ENCODE measurements at regions not wholly inside any gene's neighbourhood (a gene's known extent, or its start where the extent isn't known, plus 50 kb on each side); places are given as distances from the start of the nearest gene placed in this dataset.
A peak's percentile ranks its signal among the peaks of the same experiment; 100 is the strongest.
"Not testable (repeated sequence)": the region's sequence is repeated elsewhere in the genome, so short reads cannot be mapped to it uniquely, and the experiment has no call there.

GRCh38 chr9:129457325-129457779 lies 163.5 kb downstream of the C9orf50 start:
- no peak for DNase-seq (ENCODE audit: low read depth in 2 of 2)

DNA sequence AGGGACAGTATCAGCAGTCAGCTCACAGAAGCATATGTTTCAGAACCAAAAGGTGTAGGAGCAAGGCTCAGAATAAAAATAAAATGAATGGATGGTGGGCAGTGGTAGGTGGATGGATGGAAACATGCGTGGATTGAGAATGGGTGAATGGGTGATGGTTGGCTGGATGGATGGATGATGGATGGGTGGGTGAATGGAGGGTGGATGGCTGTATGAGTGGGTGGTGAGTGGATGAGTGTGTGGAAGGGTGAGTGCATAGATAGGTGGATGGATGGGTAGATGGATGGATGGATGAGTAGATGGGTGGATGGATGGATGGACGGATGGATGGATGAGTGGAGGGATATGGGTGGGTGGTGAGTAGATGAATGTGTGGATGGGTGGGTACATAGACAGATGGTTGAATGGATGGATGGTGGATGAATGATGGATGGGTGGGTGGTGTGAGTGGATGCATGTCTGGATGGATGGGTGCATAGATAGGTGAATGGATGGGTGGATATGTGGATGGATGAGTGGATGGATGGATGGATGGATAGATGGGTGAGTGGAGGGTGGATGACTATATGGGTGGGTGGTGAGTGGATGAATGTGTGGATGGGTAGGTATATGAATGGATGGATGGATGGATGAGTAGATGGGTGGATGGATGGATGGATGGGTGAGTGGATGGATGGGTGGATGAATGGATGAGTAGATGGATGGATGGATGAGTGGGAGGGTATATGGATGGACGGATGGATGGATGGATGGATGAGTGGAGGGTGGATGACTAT lies 164.2 kb downstream of the C9orf50 start:
- no peak for DNase-seq (ENCODE audit: low read depth in 2 of 2)

- no peak for DNase-seq (ENCODE audit: low read depth in 2 of 2)
Measured at GRCh38 chr9:129455151-129455995, 165.5 kb downstream of the C9orf50 start.

DNA sequence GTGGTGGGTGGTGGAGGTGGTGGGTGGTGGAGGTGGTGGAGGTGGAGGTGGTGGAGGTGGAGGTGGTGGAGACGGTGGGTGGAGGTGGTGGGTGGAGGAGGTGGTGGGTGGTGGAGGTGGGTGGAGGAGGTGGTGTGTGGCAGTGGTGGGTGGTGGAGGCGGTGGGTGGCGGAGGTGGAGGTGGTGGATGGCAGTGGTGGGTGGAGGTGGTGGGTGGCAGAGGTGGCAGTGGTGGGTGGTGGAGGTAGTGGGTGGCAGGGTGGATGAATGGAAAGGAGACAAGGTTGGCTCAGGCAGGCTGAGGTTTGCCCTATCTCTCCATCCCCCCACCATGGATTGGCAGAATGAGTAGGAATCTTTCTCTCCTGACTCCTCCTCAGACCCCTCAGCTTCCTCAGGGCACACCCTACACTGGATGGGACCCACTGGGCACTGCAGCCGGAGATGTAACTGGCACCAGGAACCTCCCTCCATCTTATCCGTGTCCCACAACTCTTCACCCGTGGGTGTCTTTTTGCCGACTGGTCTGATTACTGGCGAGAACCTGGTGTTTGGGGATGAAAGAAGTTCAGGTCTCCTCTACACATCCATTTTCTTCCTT lies 166.3 kb downstream of the C9orf50 start:
- no peak for DNase-seq (ENCODE audit: low read depth in 2 of 2)

- DNase-seq (ENCODE audit: low read depth in 2 of 2) = no peak
Measured at GRCh38 chr9:129453734-129454133, 167.2 kb downstream of the C9orf50 start.

- no peak for DNase-seq (ENCODE audit: low read depth in 2 of 2)
Measured at GRCh38 chr9:129451669-129452068, 169.2 kb downstream of the C9orf50 start.

- no peak for DNase-seq (ENCODE audit: low read depth in 2 of 2)
Measured at GRCh38 chr9:129451089-129451656, 169.7 kb downstream of the C9orf50 start.

- DNase-seq (ENCODE audit: low read depth in 2 of 2) = no peak
Measured at GRCh38 chr9:129449066-129449465, 171.8 kb downstream of the C9orf50 start.

DNA sequence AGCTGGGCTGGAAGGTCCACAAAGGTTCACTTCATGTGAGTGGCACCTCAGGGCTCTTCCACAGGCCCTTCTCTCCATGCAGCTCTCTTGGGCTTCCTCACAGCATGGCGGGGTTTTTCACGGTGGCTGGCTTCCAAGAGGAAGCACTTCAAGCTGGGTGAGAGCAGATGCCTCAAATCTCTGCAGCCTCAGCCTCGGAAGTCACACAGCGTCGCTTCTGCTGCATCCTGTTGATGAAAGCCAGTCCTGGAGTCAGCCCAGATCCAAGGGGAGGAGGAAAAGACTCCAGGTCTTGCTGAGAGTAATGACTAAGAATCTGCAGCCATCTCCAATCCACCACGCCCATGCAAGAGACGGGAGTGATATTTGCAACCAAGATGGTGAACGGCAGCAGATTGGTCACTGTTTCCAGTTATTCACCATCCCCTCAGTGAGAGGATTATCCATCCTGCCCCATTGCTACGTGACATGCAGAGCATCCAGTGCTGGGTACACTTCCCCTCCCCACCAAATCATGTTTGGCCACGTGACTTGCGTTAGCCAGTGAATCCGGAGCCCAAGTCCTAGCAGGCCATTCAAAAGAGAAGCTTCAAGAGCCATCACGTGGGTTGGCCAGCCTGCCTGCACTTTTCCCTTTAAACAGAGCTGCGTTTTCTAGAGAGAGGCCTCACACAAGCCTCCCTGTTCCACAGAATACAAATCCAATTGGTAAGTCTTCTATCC lies 173.9 kb downstream of the C9orf50 start:
- no peak for DNase-seq (ENCODE audit: low read depth in 2 of 2)

DNA sequence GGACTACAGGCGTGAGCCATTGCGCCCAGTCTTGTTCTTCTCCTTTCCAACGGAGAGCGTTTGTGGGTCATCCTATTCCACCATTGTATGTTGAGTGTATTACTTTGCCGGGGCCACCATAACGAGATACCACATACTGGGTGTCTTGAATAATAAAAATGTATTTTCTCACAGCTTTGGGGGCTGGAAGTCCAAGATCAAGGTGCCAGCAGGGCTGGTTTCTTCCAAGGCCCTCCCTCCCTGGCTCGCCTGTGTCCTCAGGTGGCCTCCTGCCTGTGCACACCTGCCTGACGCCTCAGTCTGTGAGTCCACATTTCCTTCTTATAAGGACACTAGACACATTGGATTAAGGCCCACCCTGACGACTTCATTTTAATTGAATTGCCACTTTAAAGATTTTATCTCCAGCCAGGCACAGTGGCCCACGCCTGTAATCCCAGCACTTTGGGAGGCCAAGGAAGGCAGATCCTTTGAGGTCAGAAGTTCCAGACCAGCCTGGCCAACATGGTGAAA lies 175.1 kb downstream of the C9orf50 start:
- DNase-seq (ENCODE audit: low read depth in 2 of 2) = no peak

DNA sequence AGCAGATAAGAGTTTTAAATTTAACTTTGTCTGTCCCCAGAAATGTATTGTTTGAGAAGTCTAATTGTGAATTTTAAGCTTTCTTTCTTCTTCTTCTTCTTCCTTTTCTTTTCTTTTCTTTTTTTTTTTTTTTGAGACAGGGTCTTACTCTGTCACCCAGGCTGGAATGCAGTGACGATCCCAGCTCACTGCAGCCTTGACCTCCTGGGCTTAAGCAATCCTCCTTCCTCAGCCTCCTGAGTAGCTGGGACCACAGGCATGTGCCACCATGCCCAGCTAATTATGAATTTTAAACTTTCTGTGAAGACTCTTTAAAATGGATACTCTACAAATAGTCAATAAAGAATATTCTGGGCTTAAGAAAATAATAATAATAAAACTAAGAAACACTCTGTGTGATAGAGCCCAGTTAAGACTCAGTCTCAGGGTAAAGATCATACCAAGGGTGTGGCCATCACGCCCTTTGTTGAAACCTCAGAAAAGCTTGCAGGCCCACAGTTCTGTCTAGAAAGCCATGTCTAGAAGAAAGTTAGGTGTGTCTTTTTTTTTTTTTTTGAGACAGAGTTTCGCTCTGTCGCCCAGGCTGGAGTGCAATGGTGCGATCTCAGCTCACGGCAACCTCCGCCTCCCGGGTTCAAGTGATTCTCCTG lies 177.3 kb downstream of the C9orf50 start:
- DNase-seq (ENCODE audit: low read depth in 2 of 2) = not testable (repeated sequence)

DNA sequence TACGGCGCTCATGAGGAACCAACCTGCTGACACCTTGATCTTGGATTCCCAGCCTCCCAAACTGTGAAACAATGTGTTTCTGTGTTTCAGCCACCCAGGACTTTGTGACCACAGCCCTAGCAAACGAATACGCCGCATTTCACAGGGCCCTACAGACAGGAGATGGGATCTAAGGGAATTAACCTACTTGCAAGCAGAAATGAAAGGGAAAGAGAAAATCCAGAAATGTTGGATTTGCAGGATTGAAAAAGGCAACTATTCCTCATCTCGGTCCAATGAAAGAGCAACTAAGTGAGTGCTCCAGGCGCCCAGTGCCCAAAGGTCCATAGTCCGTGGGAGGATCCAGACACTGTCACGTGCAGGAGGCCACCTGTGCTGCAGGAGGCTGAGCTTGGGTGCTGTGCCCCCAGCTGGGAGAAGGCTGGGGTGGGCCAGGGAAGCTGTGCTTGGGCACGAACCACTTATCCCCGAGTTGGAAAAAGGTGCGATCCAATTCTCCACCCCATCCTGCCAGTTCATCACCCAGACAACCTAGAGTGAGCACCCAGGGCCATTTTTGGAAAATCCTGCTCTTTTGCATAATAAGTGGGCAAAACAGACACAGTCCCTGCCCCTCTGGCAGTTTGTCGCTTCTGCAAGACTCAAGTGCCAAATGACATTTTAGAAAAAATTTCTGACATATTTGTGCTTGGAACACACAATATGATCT lies 177.9 kb downstream of the C9orf50 start:
- no peak for DNase-seq (ENCODE audit: low read depth in 2 of 2)

DNA sequence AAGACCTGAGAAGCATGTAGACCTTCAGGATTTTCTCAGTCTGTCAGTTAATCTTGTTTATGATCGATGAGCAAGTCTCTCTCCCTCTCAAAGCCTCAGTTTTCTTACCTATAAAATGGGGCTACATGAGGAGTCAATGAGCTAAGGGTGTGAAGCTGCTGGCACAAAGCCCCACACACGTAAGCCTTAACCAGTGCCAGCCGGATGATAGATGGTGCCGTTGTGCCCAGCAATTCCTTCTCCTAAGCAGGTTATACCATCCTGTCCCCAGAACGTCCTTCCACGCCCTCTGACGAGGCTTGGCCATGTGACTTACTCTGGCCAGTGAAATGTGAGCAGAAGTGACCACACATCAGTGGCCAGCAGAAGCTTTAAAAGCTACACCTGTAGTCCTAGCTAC lies 179.0 kb downstream of the C9orf50 start:
- DNase-seq (ENCODE audit: low read depth in 2 of 2) = no peak

DNA sequence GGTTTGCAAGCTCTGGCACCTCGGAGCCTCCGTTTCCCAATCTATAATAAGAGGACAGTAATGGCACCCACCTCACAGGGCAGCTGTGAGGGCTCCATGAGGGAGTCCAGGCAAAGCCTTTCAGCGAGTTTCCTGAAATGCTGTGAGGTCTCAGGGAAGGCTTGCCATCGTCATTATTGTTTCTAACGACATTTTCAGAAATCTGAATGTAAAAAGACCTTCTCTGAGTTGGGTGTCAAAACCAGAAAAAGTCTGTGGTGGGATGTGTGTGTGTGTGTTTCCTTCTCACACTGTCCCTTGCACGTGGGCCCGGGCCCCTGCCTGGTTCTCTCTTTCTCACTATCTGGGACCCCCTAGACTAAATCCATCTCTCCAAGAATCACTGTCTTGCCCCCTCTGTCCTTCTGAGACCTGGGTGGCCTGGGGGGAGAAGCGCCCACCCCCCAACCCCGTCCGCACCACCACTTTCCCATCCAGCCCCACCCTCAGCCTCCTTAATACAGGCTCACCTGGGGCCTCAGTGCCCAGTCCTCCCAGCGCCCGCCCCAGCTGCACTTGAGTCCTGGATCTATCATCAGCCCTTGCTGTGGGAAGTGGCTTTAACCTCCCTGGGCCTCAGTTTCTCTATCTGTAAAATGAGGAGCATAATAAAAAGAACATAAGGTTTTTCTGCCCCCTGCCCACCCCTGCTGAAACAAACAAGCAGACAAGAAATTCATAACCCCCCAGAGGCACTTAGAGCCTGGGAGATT lies 180.3 kb downstream of the C9orf50 start:
- no peak for DNase-seq (ENCODE audit: low read depth in 2 of 2)

DNA sequence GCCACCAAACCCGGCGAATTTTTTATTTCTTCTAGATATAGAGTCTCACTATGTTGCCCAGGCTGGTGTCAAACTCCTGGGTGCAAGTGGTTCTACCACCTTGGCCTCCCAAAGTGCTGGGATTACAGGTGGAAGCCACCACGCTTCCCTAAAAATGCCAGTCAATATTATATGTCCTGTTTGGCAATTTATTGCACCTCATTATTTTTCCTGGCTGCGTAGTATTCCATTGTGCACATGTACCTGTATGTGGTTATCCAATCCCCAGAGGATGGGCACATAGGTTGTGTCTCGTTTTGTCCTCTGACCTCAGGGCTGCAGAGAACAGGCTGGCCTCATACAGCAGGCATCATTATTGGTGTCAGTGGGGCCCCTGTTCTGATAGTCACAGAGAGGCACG lies 181.7 kb downstream of the C9orf50 start:
- no peak for DNase-seq (ENCODE audit: low read depth in 2 of 2)

DNA sequence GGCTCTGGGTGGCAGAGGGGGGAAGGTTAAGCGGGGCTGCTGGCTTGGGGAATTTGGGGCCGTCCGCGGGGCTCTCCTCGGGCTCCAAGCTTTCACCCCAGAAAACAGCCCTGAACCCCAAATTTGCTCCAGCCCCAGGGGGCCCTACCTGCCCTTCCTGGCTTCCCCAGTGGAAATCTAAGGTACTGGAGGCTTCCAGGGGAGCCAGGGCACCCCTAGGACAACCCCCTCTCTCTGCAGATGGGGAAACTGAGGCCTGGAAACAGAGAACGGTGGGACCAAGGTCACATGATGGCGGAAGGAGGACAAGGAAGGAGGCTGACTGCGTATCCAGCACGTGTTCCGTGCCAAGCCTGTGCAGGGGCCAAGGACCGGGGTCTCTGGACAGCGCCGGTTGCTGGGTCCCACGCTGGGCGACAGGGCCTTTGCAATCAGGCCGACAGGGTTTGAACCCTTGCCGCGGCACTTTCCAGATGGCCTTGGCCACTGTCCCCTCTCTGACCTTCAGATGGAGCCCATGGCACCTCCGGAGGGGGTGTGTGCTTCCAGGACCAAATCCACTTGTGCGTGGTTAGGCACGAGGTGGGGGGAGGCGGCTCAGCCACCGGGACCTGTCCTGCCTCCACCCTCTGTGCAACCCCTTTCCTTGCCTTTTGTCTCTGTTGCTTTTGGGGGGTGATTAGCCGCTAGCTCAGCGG lies 183.1 kb downstream of the C9orf50 start:
- no peak for DNase-seq (ENCODE audit: low read depth in 2 of 2)

DNA sequence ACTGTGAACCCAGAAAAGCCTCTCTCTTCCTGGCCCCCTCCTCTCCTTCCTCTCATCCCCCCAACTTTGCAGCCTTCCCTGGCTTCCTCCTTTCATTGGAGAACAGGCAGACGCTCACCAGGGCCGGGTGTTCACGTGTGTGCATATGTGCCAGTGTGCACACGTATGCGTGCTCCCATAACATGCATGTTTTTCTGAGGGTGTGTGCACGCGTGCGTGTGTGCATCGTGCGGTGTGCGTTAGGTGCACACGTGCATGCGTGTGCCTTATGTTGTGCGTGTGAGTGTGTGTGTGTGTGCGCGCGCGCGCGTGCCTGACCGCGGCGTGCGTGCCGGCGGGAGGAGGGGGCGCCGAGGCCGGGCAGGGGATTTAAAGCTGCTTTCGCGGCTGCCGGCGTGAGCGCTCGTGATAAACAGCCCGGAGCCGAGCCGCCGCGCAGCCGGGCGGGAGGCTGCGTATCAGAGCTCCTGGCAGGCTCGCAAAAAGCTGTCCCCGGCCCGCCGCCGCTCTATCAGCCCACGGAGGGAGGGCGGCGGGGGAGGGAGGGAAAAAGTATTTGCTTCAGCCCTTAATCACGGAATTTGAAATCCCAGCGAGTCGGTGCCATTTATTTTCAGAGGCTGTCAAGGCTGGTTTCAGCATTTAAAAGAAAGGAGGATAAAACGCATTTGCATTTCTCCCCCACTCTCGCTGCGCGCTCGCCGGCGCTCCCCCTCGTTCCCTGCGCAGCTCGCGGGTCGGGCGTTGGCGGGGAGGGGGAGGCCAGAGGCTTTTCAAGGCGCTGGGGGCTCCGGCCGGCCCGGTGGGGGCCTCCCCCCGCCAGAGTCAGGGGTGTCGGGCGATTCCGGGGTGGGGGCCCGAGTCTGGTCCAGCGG lies 183.9 kb downstream of the C9orf50 start:
- DNase-seq (ENCODE audit: low read depth in 2 of 2) = peak in 1 of 2 experiments; percentile 34
